ELF-1 (cell line): ENCODE measurements at regions not wholly inside any gene's neighbourhood (a gene's known extent, or its start where the extent isn't known, plus 50 kb on each side); places are given as distances from the start of the nearest gene placed in this dataset.
"Not testable (repeated sequence)": the region's sequence is repeated elsewhere in the genome, so short reads cannot be mapped to it uniquely, and the experiment has no call there.

Experiments
- DNase-seq: peaks from one replicate; pipeline ENCODE4 v3.0.0-alpha.2; 2016; ENCODE audit warnings: low read depth, low spot score

DNA sequence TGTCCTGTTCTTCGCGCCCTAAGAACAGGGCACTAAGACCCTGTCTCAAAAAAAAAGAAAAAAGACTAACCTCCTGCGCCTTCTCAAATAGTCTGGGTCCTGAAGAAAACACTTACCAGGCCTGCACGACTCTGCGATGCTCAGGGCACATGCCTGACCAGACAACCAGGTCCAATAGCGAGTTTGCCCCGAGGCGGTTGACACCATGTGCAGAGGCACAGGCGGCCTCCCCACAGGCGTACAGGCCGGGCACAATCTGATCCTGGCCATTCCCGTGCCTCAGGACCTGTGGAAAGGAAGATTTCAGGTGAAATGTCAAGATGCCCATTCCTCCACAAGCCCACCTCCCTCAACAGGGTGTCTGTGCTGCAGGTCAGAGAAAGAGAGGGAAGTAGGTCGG lies 65.9 kb upstream of the TNK2 start:
- not testable (repeated sequence) for DNase-seq

- DNase-seq, result not testable (repeated sequence)
These were observed 62.5 kb upstream of the TNK2 start for GRCh38 chr3:195970873-195971272.

GRCh38 chr3:195969838-195970776 lies 61.8 kb upstream of the TNK2 start:
- not testable (repeated sequence) for DNase-seq

- DNase-seq, result not testable (repeated sequence)
These were observed 61.0 kb upstream of the TNK2 start for GRCh38 chr3:195969341-195969740.

DNA sequence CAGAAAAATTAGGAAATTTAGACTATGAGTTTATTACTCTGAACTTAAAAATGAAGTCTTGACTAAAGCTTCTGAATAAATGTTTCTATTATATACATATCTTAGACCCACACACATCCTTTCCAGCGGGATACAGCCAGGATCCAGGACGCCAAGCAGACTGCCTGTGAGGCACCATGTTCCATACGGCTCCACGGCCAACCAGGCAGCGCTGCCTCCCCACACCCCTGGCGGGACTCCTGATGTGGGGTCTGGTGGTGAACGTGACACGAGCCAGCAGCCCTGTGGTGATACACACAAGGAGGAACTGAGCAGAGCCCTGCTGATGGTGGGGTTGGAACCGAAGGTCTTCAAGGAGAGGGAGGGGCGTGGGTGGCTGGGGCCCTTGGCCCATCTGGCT lies 59.8 kb upstream of the TNK2 start:
- not testable (repeated sequence) for DNase-seq

- not testable (repeated sequence) for DNase-seq
These were observed 59.0 kb upstream of the TNK2 start for GRCh38 chr3:195967387-195967720.

- not testable (repeated sequence) for DNase-seq
These were observed 58.4 kb upstream of the TNK2 start for GRCh38 chr3:195966563-195967386.

- DNase-seq, result not testable (repeated sequence)
These were observed 56.9 kb upstream of the TNK2 start for GRCh38 chr3:195965217-195965616.

DNA sequence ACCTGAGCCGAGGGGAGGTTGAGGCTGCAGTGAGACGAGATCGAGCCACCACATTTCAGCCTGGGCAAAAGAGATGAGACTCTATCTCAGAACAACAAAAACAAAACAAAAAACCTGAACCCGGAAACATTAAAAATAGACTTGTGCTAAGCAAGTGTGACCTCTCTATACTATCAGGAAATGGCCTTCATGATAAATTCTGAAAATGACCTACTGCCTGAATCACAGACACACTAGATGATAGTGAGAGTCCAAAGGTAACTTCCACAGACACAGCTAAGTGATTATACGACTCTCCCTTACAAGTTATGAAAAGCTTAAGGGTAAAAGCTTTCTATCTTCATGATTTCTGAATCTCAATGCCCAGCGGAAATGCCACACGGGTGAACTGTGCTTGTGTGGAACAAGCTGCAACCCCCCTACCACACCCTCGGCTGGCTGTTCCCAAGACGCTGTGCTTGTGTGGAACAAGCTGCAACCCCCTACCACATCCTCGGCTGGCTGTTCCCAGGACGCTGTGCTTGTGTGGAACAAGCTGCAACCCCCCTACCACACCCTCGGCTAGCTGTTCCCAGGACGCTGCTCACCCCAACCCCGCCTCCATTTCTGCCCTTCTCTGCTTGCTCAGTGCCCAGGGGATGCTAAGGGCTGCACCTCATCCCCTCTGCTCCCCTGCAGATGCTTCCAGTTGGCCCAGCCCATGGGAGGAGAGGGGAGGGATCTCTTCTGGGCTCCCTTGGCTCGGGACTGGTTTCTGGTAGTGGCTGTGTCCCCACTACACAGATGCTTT lies 56.2 kb upstream of the TNK2 start:
- DNase-seq, result not testable (repeated sequence)

DNA sequence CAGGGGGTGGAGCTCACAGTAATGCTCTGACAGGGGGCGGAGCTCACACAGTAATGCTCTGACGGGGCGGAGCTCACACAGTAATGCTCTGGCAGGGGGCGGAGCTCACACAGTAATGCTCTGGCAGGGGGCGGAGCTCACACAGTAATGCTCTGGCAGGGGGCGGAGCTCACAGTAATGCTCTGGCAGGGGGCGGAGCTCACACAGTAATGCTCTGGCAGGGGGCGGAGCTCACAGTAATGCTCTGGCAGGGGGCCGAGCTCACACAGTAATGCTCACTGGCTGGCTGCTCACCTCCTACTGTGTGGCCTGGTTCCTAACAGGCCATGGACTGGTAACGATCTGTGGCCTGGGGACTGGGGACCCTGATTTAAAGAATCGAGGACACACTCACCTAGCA lies 53.9 kb upstream of the TNK2 start:
- not testable (repeated sequence) for DNase-seq

GRCh38 chr3:195960971-195961775 lies 52.8 kb upstream of the TNK2 start:
- DNase-seq, result peak; percentile 17

DNA sequence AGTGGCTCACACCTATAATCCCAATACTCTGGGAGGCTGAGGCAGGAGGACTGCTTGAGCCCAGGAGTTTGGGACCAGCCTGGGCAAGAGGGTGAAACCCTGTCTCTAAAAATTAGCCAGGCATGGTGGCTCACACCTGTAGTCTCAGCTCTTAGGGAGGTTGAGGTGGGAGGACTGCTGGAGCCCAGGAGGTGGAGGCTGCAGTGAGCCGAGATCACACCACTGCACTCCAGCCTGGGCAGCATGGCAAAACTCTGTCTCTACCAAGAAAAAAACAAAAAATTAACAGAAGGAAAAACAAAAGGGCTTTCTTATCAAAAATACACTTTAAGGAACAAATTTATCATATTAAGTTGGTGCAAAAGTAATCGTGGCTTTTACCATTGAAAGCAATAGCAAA lies 51.8 kb upstream of the TNK2 start:
- DNase-seq, result not testable (repeated sequence)

DNA sequence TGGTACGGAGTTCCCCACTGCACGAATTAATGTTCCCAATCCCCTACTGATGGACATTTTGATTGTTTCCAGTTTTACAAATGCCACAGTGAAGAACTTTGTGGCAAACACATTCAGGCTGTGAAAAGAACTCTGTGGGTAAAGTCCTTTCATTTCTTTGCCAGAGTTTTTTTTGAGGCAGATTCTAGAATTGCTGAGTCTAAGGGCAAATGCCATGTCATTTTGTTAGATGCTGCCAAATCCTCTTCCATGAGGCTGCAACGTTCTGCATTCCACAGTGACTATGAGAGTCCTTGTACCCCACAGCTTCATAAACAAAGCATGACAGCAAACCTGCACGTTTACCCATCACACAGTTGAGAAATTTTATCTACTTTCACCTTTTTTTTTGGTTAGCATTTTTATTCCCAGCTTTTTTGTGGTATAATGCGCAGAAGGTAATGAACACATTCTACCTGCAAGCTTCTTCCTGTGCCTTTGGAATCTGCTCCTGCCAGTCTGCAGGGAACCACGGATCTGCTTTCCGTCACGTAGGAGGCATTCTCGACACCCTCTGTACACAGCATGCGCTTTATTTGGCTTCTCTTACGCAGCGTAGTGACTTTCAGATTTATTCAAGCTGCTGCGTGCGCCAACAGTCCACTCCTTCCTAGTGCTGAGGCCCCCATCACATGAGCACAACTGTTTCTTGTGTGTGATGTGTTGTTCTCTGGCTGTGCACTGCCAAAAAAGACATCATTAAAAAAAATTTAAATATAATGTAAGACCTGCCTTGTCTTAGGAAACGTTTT lies 51.2 kb upstream of the TNK2 start:
- DNase-seq, result not testable (repeated sequence)

DNA sequence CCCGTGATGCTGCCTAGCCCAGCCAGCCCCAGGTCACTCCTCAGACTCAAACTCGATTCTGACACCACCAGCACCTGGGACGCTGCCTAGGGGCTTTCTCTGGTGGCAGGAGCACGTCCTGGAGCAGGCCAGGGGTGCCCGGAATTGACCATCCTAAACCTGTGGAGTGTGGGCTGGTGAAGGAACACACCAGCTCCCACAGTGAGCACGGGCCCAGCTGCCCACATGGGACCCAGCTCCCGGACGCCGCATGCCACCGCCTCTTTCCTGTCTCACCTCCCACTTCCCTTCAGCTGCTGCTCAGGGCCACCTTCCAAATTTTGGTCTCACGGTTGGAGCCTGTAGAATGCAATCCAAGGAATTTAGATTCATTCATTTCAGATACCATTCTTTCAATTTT lies 50.4 kb upstream of the TNK2 start:
- DNase-seq, result not testable (repeated sequence)
